ENCODE measurements at regions not wholly inside any gene's neighbourhood (a gene's known extent, or its start where the extent isn't known, plus 50 kb on each side); places are given as distances from the start of the nearest gene placed in this dataset.
"Not testable (repeated sequence)": the region's sequence is repeated elsewhere in the genome, so short reads cannot be mapped to it uniquely, and the experiment has no call there.

DNA sequence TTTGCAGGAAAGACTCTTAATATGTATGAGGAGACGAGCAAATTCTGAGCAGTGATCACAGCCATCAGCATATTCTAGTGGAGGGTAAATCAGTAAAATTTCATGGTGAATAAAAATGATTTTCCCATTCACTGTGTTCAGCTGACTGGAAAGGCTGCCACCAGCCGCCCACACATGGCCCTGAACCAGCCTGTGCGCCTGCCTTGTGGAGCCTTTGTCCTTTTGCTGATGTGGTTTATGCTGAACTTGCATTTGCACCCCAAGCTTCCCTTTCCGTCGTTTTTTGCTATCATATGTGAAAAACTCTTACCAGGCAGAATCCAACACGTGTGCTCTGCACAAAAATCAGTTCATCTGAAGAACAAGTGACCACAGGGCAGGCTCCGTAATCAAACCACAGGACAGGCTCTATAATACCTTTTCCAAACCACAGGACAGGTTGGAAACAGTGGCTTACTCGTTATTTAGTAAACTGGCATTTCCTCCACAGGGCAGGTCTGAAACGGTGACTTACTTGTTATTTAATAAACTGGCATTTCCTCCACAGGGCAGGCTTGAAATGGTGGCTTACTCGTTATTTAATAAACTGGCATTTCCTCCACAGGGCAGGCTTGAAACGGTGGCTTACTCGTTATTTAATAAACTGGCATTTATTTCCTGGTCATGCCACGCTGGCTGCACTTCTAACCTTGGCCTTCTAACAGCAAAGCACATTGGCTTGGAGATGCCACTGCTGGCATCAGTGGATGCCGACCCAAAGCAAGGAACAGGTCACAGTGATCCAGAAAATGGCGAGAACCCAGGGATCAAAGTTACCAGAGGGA, 58.4 kb upstream of the TNK2 start:
- TF ChIP-seq, protein P1, sequence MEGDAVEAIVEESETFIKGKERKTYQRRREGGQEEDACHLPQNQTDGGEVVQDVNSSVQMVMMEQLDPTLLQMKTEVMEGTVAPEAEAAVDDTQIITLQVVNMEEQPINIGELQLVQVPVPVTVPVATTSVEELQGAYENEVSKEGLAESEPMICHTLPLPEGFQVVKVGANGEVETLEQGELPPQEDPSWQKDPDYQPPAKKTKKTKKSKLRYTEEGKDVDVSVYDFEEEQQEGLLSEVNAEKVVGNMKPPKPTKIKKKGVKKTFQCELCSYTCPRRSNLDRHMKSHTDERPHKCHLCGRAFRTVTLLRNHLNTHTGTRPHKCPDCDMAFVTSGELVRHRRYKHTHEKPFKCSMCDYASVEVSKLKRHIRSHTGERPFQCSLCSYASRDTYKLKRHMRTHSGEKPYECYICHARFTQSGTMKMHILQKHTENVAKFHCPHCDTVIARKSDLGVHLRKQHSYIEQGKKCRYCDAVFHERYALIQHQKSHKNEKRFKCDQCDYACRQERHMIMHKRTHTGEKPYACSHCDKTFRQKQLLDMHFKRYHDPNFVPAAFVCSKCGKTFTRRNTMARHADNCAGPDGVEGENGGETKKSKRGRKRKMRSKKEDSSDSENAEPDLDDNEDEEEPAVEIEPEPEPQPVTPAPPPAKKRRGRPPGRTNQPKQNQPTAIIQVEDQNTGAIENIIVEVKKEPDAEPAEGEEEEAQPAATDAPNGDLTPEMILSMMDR (IDR thresholded peaks at IDR 0.05; ENCODE audit: low read depth, low read length, poor library complexity, severe bottlenecking), result not testable (repeated sequence)
- TF ChIP-seq EZH2phosphoT487 (IDR thresholded peaks at IDR 0.05; ENCODE audit: borderline replicate concordance, low read length), result not testable (repeated sequence)
